ENCODE measurements at regions not wholly inside any gene's neighbourhood (a gene's known extent, or its start where the extent isn't known, plus 50 kb on each side); places are given as distances from the start of the nearest gene placed in this dataset.

DNA sequence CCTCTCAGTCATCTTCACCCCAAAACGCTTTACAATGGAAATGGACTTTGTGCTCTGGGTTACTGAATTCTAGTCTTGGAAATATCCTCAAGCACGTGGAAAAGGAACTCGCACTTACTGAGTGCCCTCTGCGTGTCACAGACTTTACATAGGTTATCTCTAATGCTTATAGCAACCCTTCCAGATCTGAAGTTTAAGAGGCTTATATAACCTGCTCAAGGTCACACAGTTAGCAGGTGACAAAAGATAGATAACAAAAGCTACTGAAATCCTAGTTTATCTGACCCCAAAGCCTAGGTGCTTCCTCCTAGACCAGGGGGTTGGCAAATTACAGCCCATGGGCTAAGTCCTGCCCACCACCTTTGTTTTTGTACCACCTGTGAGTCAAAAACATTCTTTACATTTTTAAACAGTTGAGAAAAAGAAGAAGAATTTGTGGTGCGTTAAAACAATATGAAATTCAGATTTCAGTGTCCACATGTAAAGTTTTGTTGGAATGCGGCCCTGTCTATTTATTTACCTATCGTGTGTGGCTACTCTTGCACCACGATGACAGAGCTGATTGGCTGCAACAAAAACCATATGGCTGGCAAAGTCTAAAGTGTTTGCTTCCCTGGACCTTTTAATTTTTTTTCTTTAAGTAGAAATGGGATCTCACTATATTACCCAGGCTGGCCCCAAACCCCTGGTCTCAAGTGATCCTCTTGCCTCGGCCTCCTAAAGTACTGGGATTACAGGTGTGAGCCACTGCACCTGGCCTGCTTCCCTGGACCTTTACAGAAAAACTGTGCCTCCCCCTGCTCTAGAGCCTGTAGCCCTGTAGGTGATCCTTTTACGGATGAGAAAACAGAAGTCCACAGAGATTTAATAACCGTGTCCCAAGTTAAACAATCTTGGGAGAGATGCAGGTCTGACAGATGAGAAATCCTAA lies 110.2 kb upstream of the RREB1 start:
- Mint-ChIP-seq H3K9me3 (no peaks in the 10 kb centered on the region), H3K4me3 (no peak overlapping the region), H3K27me3 (ENCODE audit: low read depth in 3 of 3) (peaks cover 0 to 9% (median 0%) of the 10 kb centered on the region in 3 donors), H3K4me1 (no peaks in the 10 kb centered on the region), H3K36me3 (no peaks in the 10 kb centered on the region), H3K27ac (no peak overlapping the region)
- no peak for DNase-seq
- H3K4me1 ChIP-seq (ENCODE audit: control insufficient read depth in 1 of 2, insufficient read depth in 2 of 2, low read length in 2 of 2), result no peaks in the 10 kb centered on the region
- no peak overlapping the region for H3K4me2 ChIP-seq (replicated peaks; ENCODE audit: extremely low read depth, low read length, poor library complexity, severe bottlenecking)
- H4K20me1 ChIP-seq (ENCODE audit: insufficient read depth, low read length), result no peaks in the 10 kb centered on the region
- intact Hi-C loops (cut with micrococcal nuclease), result no loop called here
- no peaks in the 10 kb centered on the region for H3K27me3 ChIP-seq (ENCODE audit: control insufficient read depth in 2 of 2, insufficient read depth in 2 of 2, low read length in 2 of 2)
- 97% methylated on average over 4 of the region's 11 CpGs for WGBS (ENCODE audit: insufficient coverage)
- no peaks in the 10 kb centered on the region for H3K79me2 ChIP-seq (ENCODE audit: insufficient read depth, low read length)
- no peak overlapping the region for H2AFZ ChIP-seq (ENCODE audit: insufficient read depth, low read depth, low read length, poor library complexity, severe bottlenecking)
- TF ChIP-seq CTCF (IDR thresholded peaks at IDR 0.05), result no peak
- H3K9ac ChIP-seq (ENCODE audit: insufficient read depth, low read length, poor library complexity, severe bottlenecking), result no peak overlapping the region
- H3K36me3 ChIP-seq (replicated peaks in 1 of 2; ENCODE audit: control insufficient read depth in 1 of 2, insufficient read depth in 2 of 2, low read length in 2 of 2), result no peaks in the 10 kb centered on the region
- no peaks in the 10 kb centered on the region for H3K9me3 ChIP-seq (replicated peaks in 1 of 2; ENCODE audit: control insufficient read depth in 1 of 2, insufficient read depth in 1 of 2, low read length in 2 of 2)
- no peak overlapping the region for H3K4me3 ChIP-seq (replicated peaks in 1 of 3; ENCODE audit: low read depth in 2 of 3, low read length in 3 of 3)
- H3K27ac ChIP-seq (ENCODE audit: low read depth in 1 of 2, low read length in 2 of 2), result no peak overlapping the region

- Histone ChIP-seq H3K4me3 (replicated peaks in 1 of 3; ENCODE audit: low read depth in 2 of 3, low read length in 3 of 3) (no peak overlapping the region), H3K36me3 (replicated peaks in 1 of 2; ENCODE audit: control insufficient read depth in 1 of 2, insufficient read depth in 2 of 2, low read length in 2 of 2) (no peaks in the 10 kb centered on the region), H4K20me1 (ENCODE audit: insufficient read depth, low read length) (no peaks in the 10 kb centered on the region), H3K9ac (ENCODE audit: insufficient read depth, low read length, poor library complexity, severe bottlenecking) (no peak overlapping the region), H3K27me3 (ENCODE audit: control insufficient read depth in 2 of 2, insufficient read depth in 2 of 2, low read length in 2 of 2) (no peaks in the 10 kb centered on the region), H3K4me1 (ENCODE audit: control insufficient read depth in 1 of 2, insufficient read depth in 2 of 2, low read length in 2 of 2) (no peaks in the 10 kb centered on the region), H3K27ac (ENCODE audit: low read depth in 1 of 2, low read length in 2 of 2) (no peak overlapping the region), H2AFZ (ENCODE audit: insufficient read depth, low read depth, low read length, poor library complexity, severe bottlenecking) (no peak overlapping the region), H3K9me3 (replicated peaks in 1 of 2; ENCODE audit: control insufficient read depth in 1 of 2, insufficient read depth in 1 of 2, low read length in 2 of 2) (no peaks in the 10 kb centered on the region), H3K79me2 (ENCODE audit: insufficient read depth, low read length) (no peaks in the 10 kb centered on the region), H3K4me2 (replicated peaks; ENCODE audit: extremely low read depth, low read length, poor library complexity, severe bottlenecking) (no peak overlapping the region)
- Mint-ChIP-seq H3K27ac (no peak overlapping the region), H3K9me3 (no peaks in the 10 kb centered on the region), H3K27me3 (ENCODE audit: low read depth in 3 of 3) (peaks cover 0 to 6% (median 0%) of the 10 kb centered on the region in 3 donors), H3K4me3 (no peak overlapping the region), H3K36me3 (no peaks in the 10 kb centered on the region), H3K4me1 (no peaks in the 10 kb centered on the region)
- 78% methylated on average over 3 of the region's 6 CpGs for WGBS (ENCODE audit: insufficient coverage)
- no peak for TF ChIP-seq CTCF (IDR thresholded peaks at IDR 0.05)
- no peak for DNase-seq
- intact Hi-C loops (cut with micrococcal nuclease), result no loop called here
Measured at GRCh38 chr6:6998194-6998569, 109.6 kb upstream of the RREB1 start.

Measured in CD14-positive monocyte (primary cell).